HFF-Myc (cell line): ENCODE measurements at regions not wholly inside any gene's neighbourhood (a gene's known extent, or its start where the extent isn't known, plus 50 kb on each side); places are given as distances from the start of the nearest gene placed in this dataset.

ENCODE experiments used
- DNase-seq: peaks from one replicate; pipeline ENCODE4 v3.0.0-alpha.2; 2011; ENCODE audit warnings: low read depth; ENCODE audit errors: extremely low read depth
- H3K4me3 ChIP-seq: replicated peaks from 2 replicates; pipeline ENCODE4 v1.5.1; 2011; ENCODE audit warnings: low read depth, mild to moderate bottlenecking, control low read depth, low read length
- CTCF ChIP-seq: IDR thresholded peaks from 2 replicates; pipeline ENCODE4 v1.5.1; 2012; ENCODE audit warnings: mild to moderate bottlenecking, low read depth, low read length, control low read depth; ENCODE audit errors: missing control alignments

GRCh38 chr4:123709336-123709735 lies 312.7 kb downstream of the SPRY1 start:
- TF ChIP-seq CTCF = no peak
- H3K4me3 ChIP-seq = no peak overlapping the region
- DNase-seq = no peak

- TF ChIP-seq CTCF = no peak
- DNase-seq = no peak
- no peak overlapping the region for H3K4me3 ChIP-seq
Observed at GRCh38 chr4:123731035-123731434, 334.4 kb downstream of the SPRY1 start.

DNA sequence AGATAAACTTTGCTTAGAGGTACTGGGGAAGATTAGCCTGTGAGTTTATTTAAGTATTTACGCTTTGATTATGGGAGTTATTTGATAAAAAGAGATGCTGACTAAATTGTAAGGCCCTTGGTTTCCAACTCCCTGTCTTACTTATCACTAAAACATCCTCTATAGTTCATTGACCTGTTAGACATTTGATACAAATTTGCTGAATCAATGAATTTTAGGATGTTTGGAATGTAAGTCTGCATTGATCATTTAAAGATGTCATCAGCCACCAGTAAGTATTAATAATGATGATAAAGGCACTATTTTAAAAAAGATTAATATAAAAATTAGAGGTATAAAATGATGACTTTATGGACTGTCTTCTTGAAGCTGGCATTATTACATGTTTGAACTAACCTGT lies 340.6 kb downstream of the SPRY1 start:
- no peak for TF ChIP-seq CTCF
- no peak overlapping the region for H3K4me3 ChIP-seq
- no peak for DNase-seq

GRCh38 chr4:123739806-123740205 lies 343.2 kb downstream of the SPRY1 start:
- H3K4me3 ChIP-seq = no peak overlapping the region
- no peak for DNase-seq
- TF ChIP-seq CTCF = no peak

DNA sequence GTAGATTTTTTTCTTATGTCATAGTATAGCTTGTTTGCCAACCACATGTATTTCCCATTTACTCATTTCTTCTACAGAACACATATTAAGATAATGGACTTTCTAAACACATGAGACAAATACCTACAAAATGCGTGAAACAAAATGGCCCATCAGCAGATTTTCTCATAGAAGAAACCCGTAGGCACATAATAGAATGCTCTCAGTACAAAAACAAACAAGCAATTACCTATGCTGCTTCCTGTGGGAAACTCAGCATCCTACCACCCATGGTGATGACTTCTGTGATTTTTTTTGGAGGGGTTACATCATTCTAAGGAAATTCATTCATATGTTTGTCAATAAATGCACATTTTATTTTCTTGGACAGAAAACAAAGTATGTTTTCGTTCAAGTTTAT lies 343.6 kb downstream of the SPRY1 start:
- no peak for DNase-seq
- no peak for TF ChIP-seq CTCF

DNA sequence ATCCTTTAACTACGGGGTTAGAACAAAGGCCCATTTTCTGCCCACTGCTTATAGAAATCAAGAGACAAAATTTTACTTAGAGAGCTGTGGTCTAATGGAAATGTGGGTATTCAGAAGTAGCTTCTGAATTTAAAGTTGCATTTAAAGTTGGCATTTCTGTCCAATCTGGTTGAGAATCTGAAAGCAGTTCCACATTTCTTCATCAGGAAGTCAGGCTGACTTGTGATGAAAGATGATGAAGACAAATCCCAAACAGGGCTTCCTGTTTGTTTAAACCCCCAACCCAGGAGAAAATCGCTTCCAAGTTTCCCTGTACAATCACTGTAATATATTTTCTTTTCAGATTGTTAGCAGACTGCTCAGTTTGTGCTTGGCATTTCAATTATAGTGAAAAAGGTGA lies 345.3 kb downstream of the SPRY1 start:
- no peak overlapping the region for H3K4me3 ChIP-seq
- TF ChIP-seq CTCF = no peak
- DNase-seq = no peak

More for the DNA sequence above, 343.6 kb downstream of the SPRY1 start:
- H3K4me3 ChIP-seq = no peak overlapping the region

DNA sequence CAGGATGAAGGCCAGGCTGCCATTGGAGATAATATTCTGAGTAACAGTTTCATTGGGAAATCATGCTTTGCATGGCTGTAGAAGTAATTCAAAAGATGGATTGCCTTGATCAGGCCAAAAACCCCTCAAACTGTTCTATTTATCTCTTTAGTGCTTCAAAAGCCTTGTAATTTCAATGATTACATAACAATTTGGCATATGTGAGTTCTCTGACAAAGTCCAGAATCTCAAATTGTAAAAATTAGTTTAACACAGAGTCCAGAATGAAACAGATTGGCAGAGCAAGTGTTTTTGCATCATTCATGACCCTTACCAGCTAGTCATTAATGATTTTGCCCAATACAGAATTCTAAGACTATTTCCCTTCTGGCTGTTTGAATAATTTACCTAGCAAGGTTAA lies 347.3 kb downstream of the SPRY1 start:
- no peak overlapping the region for H3K4me3 ChIP-seq
- DNase-seq = no peak
- TF ChIP-seq CTCF = no peak
